ENCODE measurements at regions not wholly inside any gene's neighbourhood (a gene's known extent, or its start where the extent isn't known, plus 50 kb on each side); places are given as distances from the start of the nearest gene placed in this dataset.
"Not testable (repeated sequence)": the region's sequence is repeated elsewhere in the genome, so short reads cannot be mapped to it uniquely, and the experiment has no call there.

DNA sequence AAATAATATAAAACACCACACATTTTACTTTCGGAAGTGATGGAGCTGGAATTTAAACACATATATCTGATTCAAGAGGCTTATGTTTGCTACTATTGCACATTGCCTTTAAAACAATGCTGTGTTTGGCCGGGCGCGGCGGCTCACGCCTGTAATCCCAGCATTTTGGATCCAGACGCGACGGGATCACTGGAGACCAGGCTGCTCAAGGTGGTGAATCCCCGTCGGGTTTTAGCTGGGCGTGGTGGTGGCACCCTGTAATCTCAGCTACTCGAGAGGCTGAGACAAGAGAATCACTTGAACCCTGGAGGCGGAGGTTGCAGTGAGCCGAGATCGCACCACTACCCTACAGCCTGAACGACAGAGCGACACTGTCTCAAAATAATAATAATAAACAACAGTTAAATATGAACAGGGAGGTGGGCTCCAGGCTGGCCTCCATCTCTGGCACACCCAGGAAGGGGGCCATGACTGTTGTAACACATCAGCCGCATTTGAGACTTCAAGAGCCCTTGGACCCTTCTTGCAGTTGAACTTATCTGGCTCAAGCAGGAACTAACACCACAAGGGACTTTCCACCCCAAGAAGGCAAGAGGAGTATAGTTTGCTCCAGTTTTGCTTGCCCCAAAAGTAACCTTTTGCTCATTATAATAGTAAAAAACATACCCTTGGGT is 127.1 kb upstream of the ZNF184 start:
- H3K9me3 Mint-ChIP-seq (ENCODE audit: low read depth): no peaks in the 10 kb centered on the region
- H3K4me3 Mint-ChIP-seq (ENCODE audit: low read depth): no peak overlapping the region
- TF ChIP-seq, protein P1, sequence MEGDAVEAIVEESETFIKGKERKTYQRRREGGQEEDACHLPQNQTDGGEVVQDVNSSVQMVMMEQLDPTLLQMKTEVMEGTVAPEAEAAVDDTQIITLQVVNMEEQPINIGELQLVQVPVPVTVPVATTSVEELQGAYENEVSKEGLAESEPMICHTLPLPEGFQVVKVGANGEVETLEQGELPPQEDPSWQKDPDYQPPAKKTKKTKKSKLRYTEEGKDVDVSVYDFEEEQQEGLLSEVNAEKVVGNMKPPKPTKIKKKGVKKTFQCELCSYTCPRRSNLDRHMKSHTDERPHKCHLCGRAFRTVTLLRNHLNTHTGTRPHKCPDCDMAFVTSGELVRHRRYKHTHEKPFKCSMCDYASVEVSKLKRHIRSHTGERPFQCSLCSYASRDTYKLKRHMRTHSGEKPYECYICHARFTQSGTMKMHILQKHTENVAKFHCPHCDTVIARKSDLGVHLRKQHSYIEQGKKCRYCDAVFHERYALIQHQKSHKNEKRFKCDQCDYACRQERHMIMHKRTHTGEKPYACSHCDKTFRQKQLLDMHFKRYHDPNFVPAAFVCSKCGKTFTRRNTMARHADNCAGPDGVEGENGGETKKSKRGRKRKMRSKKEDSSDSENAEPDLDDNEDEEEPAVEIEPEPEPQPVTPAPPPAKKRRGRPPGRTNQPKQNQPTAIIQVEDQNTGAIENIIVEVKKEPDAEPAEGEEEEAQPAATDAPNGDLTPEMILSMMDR (IDR thresholded peaks at IDR 0.05; ENCODE audit: unreplicated experiment): no peak
- peaks cover 2% of the 10 kb centered on the region for H3K4me1 Mint-ChIP-seq (ENCODE audit: low read depth)
- peaks cover 80% of the 10 kb centered on the region for H3K27me3 Mint-ChIP-seq
- H3K27ac Mint-ChIP-seq: no peak overlapping the region
- H3K36me3 Mint-ChIP-seq (ENCODE audit: insufficient read depth): no peaks in the 10 kb centered on the region
- DNase-seq (ENCODE audit: low spot score, unreplicated experiment): no peak

DNA sequence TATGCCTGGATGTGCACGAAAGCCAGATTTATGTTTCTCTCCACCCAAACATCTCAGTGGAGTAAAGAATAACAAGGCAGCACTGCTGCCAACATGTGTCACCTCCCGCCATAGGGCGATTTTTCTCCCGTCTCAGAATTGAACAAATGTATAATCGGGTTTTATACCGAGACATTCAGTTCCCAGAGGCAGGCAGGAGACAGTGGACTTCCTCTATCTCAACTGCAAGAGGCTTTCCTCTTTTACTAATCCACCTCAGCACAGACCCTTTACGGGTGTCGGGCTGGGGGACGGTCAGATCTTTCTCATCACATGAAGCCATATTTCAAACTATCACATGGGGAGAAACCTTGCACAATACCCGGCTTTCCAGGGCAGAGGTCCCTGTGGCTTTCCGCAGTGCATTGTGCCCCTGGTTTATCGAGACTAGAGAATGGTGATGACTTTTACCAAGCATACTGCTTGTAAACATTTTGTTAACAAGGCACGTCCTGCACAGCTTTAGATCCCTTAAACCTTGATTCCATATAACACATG is 124.2 kb upstream of the ZNF184 start:
- DNase-seq (ENCODE audit: low spot score, unreplicated experiment); H3K4me3 Mint-ChIP-seq (ENCODE audit: low read depth); H3K9me3 Mint-ChIP-seq (ENCODE audit: low read depth); H3K36me3 Mint-ChIP-seq (ENCODE audit: insufficient read depth); H3K4me1 Mint-ChIP-seq (ENCODE audit: low read depth); H3K27ac Mint-ChIP-seq: not testable (repeated sequence)
- H3K27me3 Mint-ChIP-seq: peaks cover 60% of the 10 kb centered on the region

DNA sequence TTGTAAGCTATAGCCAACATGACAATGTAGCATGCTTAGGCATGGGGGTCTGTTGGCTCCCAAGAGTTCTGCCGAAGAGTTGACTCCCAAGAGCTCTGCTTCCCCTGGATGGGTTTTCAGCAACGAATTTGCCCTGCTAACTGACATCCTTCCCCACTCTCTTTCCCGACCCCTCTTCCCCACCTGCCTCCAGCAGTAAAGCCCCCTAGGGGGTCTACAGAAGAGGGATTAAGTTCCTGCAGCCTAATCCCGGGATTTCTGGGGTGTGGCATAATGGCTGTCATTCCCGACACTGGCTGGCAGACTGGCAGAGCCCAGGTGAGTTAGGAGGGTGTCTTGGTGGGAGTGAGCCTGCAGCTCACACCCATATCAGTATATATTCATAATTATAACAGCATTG is 121.0 kb upstream of the ZNF184 start:
- TF ChIP-seq, protein P1 (IDR thresholded peaks at IDR 0.05; ENCODE audit: unreplicated experiment): no peak
- Mint-ChIP-seq H3K36me3 (ENCODE audit: insufficient read depth) (no peaks in the 10 kb centered on the region), H3K27me3 (peaks cover 36% of the 10 kb centered on the region), H3K9me3 (ENCODE audit: low read depth) (no peaks in the 10 kb centered on the region), H3K4me1 (ENCODE audit: low read depth) (no peaks in the 10 kb centered on the region), H3K27ac (no peak overlapping the region), H3K4me3 (ENCODE audit: low read depth) (no peak overlapping the region)
- no peak for DNase-seq (ENCODE audit: low spot score, unreplicated experiment)

DNA sequence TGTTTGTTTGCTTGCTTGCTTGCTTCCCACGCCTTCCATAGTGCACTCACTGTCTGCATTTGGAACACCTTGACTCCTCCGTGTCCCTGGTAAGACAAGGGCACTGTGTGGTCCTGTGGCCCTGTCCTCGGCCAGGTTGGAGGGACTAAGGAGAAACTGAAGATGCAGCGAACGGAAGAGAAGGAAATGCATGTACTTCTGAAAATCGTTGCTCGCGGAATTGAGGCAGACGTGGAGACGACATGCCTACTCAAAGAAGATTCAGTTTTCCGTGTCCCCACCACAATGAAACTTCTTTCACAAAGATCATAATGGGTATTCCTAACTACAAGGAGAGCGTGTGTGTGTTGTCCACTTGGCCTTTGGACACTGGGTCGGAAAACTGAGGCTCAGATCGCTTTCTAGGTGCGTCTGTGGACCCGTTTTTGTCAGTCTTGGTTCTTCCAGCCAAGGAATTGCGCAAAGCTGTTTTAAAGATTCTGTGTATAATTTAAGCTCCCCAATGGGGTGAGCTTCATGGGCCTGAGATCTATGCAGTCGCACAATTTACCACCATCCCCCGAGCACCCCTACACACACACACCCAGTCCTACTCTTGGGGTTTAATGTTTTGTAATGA is 120.4 kb upstream of the ZNF184 start:
- DNase-seq (ENCODE audit: low spot score, unreplicated experiment): no peak
- TF ChIP-seq, protein P1 (IDR thresholded peaks at IDR 0.05; ENCODE audit: unreplicated experiment): no peak
- Mint-ChIP-seq H3K9me3 (ENCODE audit: low read depth) (no peaks in the 10 kb centered on the region), H3K27ac (no peak overlapping the region), H3K4me1 (ENCODE audit: low read depth) (no peaks in the 10 kb centered on the region), H3K4me3 (ENCODE audit: low read depth) (no peak overlapping the region), H3K36me3 (ENCODE audit: insufficient read depth) (no peaks in the 10 kb centered on the region), H3K27me3 (peaks cover 30% of the 10 kb centered on the region)

DNA sequence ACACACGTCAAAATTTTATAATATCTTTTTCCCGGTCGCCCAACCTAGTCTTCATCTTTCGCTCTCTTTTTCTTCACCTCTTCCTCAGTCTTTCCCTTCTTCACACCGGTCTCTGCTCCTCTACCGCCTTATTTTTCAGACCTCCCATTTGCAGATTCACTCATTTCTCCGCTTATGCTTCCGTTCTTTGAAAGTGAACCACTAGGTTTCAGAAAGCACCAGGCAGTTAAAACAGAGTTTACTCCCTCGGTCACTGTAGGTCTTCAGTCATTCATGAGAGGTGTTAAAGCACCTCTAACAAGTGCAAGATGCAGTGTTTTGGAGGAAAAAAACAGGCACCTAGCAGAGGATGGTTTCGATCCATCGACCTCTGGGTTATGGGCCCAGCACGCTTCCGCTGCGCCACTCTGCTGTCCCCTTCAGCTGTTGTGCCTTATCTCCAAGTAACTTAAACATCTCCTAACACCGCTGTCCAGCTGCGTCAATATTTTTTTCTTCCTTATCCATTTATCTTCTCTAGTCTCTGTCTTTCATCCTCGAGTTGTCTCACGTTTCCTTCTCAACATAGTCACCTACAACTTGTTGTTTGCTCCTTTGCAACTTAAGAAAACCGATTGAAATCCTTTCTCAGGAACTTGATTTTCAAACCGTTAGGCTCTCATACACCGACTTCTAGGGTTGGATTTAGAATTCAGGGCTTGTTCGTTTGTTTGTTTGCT is 119.7 kb upstream of the ZNF184 start:
- TF ChIP-seq, protein P1 (IDR thresholded peaks at IDR 0.05; ENCODE audit: unreplicated experiment): no peak
- H3K27me3 Mint-ChIP-seq: peaks cover 24% of the 10 kb centered on the region
- DNase-seq (ENCODE audit: low spot score, unreplicated experiment): no peak
- no peak overlapping the region for H3K4me3 Mint-ChIP-seq (ENCODE audit: low read depth)
- no peak overlapping the region for H3K27ac Mint-ChIP-seq
- H3K36me3 Mint-ChIP-seq (ENCODE audit: insufficient read depth): no peaks in the 10 kb centered on the region
- no peaks in the 10 kb centered on the region for H3K9me3 Mint-ChIP-seq (ENCODE audit: low read depth)
- H3K4me1 Mint-ChIP-seq (ENCODE audit: low read depth): no peaks in the 10 kb centered on the region

Measured in progenitor cell of endocrine pancreas (in vitro differentiated cells).